ENCODE measurements at regions not wholly inside any gene's neighbourhood (a gene's known extent, or its start where the extent isn't known, plus 50 kb on each side); places are given as distances from the start of the nearest gene placed in this dataset.

GRCh38 chr11:130531061-130531460 is 82.6 kb downstream of the ADAMTS15 start:
- no peak for TF ChIP-seq CTCF (IDR thresholded peaks at IDR 0.05; ENCODE audit: borderline replicate concordance, extremely low read depth, low read length, poor library complexity, severe bottlenecking)
- no peak for TF ChIP-seq EZH2 (IDR thresholded peaks at IDR 0.05; ENCODE audit: borderline replicate concordance, low read depth, low read length, severe bottlenecking)
